Ishikawa (cell line): ENCODE measurements at regions not wholly inside any gene's neighbourhood (a gene's known extent, or its start where the extent isn't known, plus 50 kb on each side); places are given as distances from the start of the nearest gene placed in this dataset.

ENCODE experiments used
- CREB1 ChIP-seq: IDR thresholded peaks from 2 replicates; pipeline ENCODE4 v1.6.1; 2012; ENCODE audit warnings: low read depth
- FOXM1 ChIP-seq: IDR thresholded peaks from 2 replicates; pipeline ENCODE4 v1.6.1; 2012; ENCODE audit warnings: low read depth, borderline replicate concordance
- MAX ChIP-seq: IDR thresholded peaks from 2 replicates; pipeline ENCODE4 v1.6.1; 2012
- RAD21 ChIP-seq: IDR thresholded peaks from 2 replicates; pipeline ENCODE4 v1.6.1; 2012; ENCODE audit warnings: low read depth
- YY1 ChIP-seq: IDR thresholded peaks from 2 replicates; pipeline ENCODE4 v1.6.1; 2012; ENCODE audit warnings: low read depth

- no peak for TF ChIP-seq FOXM1
- TF ChIP-seq YY1: no peak
- no peak for TF ChIP-seq MAX
- no peak for TF ChIP-seq CREB1
- TF ChIP-seq RAD21: no peak
Measured at GRCh38 chr2:21892140-21892539, 768.4 kb downstream of the TDRD15 start.
